ENCODE measurements at regions not wholly inside any gene's neighbourhood (a gene's known extent, or its start where the extent isn't known, plus 50 kb on each side); places are given as distances from the start of the nearest gene placed in this dataset.

DNA sequence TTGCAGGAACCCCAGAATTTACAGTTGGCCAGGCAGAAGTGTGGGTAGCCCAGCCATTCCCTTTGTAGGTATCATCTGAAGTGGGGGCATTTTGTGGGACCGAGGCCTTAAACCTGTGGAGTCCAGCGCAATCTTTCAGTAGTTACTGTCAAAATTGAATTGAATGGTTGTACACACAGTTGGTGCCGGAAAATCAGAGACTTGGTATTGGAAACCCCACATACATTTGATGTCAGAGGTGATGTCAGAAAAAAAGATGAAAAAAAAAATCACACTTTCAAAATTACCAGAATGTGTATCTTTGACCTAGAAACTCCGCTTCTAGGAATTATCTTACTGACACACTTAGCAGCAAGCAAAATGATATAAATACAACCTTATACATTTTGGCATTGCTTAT lies 153.8 kb upstream of the PLXNA4 start:
- no TSS peak for BruUV-seq (replicated peaks)
- no peaks in the 10 kb centered on the region for H3K79me2 ChIP-seq (ENCODE audit: insufficient read depth, low read length)
- H3K27me3 ChIP-seq (ENCODE audit: insufficient read depth, low read length), result no peaks in the 10 kb centered on the region
- ChIA-PET CTCF (no interaction called here), RAD21 (ENCODE audit: low non-redundant PET in 1 of 2, low total read pairs in 2 of 2, uncharacterized antibody in 2 of 2, unreplicated experiment in 2 of 2) (no interaction called here), POLR2A (no interaction called here)
- no peak overlapping the region for H3K9ac ChIP-seq (ENCODE audit: low read length)
- TF ChIP-seq TCF7L2 (IDR thresholded peaks at IDR 0.05; ENCODE audit: borderline replicate concordance, extremely low read depth, insufficient read depth, insufficient read length) (no peak), EZH2phosphoT487 (IDR thresholded peaks at IDR 0.05; ENCODE audit: borderline replicate concordance) (no peak)
- no peak for ATAC-seq
- no peaks in the 10 kb centered on the region for H3K36me3 ChIP-seq (ENCODE audit: control insufficient read depth in 1 of 2, insufficient read depth in 2 of 2, low read length in 2 of 2)
- no peak overlapping the region for H3K4me3 ChIP-seq (replicated peaks in 1 of 2; ENCODE audit: low read depth in 1 of 2, low read length in 2 of 2)
- no peaks in the 10 kb centered on the region for H3K9me3 ChIP-seq (ENCODE audit: control insufficient read depth in 1 of 2, insufficient read depth in 1 of 2, low read depth in 1 of 2, low read length in 2 of 2)
- H2AFZ ChIP-seq (ENCODE audit: low read depth, low read length, poor library complexity, severe bottlenecking), result no peak overlapping the region
- no peaks in the 10 kb centered on the region for H4K20me1 ChIP-seq (ENCODE audit: insufficient read depth)
- H3K27ac ChIP-seq (ENCODE audit: low read depth, low read length), result no peak overlapping the region
- no peak overlapping the region for H3K4me2 ChIP-seq (ENCODE audit: low read length)
- H3K9me2 ChIP-seq (ENCODE audit: insufficient read depth), result no peaks in the 10 kb centered on the region
- intact Hi-C loops (cut with micrococcal nuclease), result no loop called here
- DNase-seq (ENCODE audit: low read depth, low spot score), result no peak
- H3K4me1 ChIP-seq (ENCODE audit: control insufficient read depth in 1 of 2, insufficient read depth in 2 of 2, low read length in 2 of 2), result no peaks in the 10 kb centered on the region

DNA sequence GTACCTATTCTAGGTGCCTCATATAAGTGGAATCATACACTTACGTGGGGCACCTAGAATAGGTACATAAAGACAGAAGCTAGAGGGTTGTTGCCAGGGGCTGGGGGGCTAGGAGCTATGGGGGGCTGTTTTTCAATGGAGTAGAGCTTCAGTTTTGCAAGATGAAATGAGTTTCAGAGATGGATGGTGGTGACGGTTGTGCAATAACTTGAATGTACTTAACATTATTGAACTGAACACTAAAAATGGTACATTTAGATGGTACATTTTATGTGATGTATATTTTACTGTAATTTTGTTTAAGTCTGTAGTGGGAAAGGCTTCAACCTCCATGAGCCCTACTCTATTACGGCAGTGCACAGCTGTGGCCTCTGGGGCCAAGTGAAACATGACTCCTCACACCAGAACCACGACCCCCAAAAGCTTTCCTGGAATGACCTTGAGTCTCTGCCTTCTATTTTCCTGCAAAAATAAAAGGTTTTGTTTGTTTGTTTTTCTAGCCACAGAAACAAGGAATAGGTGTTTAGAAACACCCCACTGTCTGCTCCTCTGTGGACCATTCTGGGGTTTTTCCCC lies 147.3 kb upstream of the PLXNA4 start:
- no TSS peak for BruUV-seq (replicated peaks)
- RAD21 ChIA-PET (ENCODE audit: low non-redundant PET in 1 of 2, low total read pairs in 2 of 2, uncharacterized antibody in 2 of 2, unreplicated experiment in 2 of 2), result no interaction called here
- Histone ChIP-seq H3K36me3 (ENCODE audit: control insufficient read depth in 1 of 2, insufficient read depth in 2 of 2, low read length in 2 of 2) (no peaks in the 10 kb centered on the region), H3K9ac (ENCODE audit: low read length) (no peak overlapping the region), H4K20me1 (ENCODE audit: insufficient read depth) (no peaks in the 10 kb centered on the region), H3K9me2 (ENCODE audit: insufficient read depth) (no peaks in the 10 kb centered on the region), H3K4me3 (replicated peaks in 1 of 2; ENCODE audit: low read depth in 1 of 2, low read length in 2 of 2) (no peak overlapping the region), H3K27ac (ENCODE audit: low read depth, low read length) (no peak overlapping the region), H3K4me2 (ENCODE audit: low read length) (no peak overlapping the region), H3K79me2 (ENCODE audit: insufficient read depth, low read length) (no peaks in the 10 kb centered on the region), H3K4me1 (ENCODE audit: control insufficient read depth in 1 of 2, insufficient read depth in 2 of 2, low read length in 2 of 2) (no peaks in the 10 kb centered on the region), H3K27me3 (ENCODE audit: insufficient read depth, low read length) (0 out of 2 replicates have a peak, but pooled peaks cover 3% of the 10 kb centered on the region), H2AFZ (ENCODE audit: low read depth, low read length, poor library complexity, severe bottlenecking) (no peak overlapping the region), H3K9me3 (ENCODE audit: control insufficient read depth in 1 of 2, insufficient read depth in 1 of 2, low read depth in 1 of 2, low read length in 2 of 2) (no peaks in the 10 kb centered on the region)
- POLR2A ChIA-PET, result no interaction called here
- intact Hi-C loops (cut with micrococcal nuclease), result no loop called here
- no peak for DNase-seq (ENCODE audit: low read depth, low spot score)
- ATAC-seq, result no peak
- CTCF ChIA-PET, result no interaction called here
- TF ChIP-seq CEBPB (IDR thresholded peaks at IDR 0.05; ENCODE audit: low read depth), result no peak
